ENCODE measurements at regions not wholly inside any gene's neighbourhood (a gene's known extent, or its start where the extent isn't known, plus 50 kb on each side); places are given as distances from the start of the nearest gene placed in this dataset.

DNA sequence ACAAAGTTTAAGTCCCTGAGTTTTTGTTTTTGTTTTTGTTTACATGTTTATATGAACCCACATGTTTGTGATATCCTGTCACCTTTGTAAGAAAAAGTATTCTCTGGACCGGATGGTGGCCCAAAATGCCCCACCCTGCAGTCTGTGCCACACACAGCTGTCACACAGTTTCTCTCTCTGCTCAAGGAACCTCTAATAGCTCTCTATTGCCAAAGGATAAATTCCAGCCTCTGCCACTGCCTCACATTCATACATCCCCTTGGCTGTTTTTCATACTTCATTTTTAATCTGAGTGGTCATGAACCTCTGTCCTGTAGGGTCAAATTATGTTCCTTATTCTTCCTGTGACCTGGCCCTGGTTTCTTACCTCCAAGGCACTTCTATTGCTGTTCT is 520.3 kb upstream of the CDH5 start:
- Histone ChIP-seq H3K36me3 (replicated peaks; ENCODE audit: insufficient read depth, low read depth) (no peaks in the 10 kb centered on the region), H3K27me3 (no peaks in the 10 kb centered on the region)

DNA sequence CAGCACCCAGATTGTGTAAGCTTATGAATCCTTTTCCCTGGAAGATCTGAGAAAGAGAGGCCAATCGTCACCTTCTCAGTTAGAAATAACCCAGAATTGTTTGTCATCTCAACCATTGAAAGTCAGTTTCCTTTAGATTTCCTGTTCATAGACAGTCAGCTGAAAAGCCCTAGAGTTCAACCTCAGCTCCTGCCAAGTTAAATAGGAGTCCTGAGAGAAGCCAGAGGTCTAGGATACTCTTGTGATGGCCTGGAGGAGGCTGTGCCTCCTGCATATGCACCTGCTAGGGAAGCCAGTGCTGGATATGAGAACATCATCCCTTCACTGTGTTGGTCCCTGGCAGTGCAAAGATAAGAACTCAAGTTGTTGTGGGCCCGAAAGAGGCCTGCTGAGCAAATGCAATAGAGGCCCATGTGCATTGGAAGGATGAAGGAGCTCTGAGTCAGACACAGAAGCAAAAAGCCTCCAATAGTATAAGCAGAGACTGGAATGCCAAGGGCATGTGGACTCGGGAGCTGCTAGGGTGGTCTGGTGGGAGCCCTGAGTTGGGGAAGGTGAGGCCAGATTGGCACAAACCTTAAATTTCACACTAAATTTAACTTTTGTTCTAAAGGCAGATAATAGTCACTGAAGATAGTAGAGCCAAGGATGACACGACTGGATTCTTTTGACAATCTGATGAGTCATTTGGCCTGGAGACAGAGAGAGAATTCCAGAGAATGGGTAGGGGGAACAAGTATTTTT is 520.9 kb upstream of the CDH5 start:
- H3K79me2 ChIP-seq = no peaks in the 10 kb centered on the region
- H2AFZ ChIP-seq = no peak overlapping the region
- H3K9me2 ChIP-seq (replicated peaks; ENCODE audit: insufficient read depth) = no peaks in the 10 kb centered on the region
- H3K9me3 ChIP-seq (ENCODE audit: low read depth) = no peaks in the 10 kb centered on the region
- no peaks in the 10 kb centered on the region for H4K20me1 ChIP-seq (ENCODE audit: insufficient read depth, poor library complexity, severe bottlenecking)
- H3K27me3 ChIP-seq = no peaks in the 10 kb centered on the region
- no peaks in the 10 kb centered on the region for H3K4me1 ChIP-seq (ENCODE audit: insufficient read depth)
- WGBS (ENCODE audit: low lambda C conversion rate, missing lambda C conversion rate) = 66% methylated on average over 4 of the region's 4 CpGs
- no peak overlapping the region for H3K4me2 ChIP-seq
- H3K36me3 ChIP-seq (replicated peaks; ENCODE audit: insufficient read depth, low read depth) = no peaks in the 10 kb centered on the region
- H3K4me3 ChIP-seq = no peak overlapping the region
- no peak overlapping the region for H3K27ac ChIP-seq
- DNase-seq (ENCODE audit: low spot score) = no peak
- TF ChIP-seq, protein P1, sequence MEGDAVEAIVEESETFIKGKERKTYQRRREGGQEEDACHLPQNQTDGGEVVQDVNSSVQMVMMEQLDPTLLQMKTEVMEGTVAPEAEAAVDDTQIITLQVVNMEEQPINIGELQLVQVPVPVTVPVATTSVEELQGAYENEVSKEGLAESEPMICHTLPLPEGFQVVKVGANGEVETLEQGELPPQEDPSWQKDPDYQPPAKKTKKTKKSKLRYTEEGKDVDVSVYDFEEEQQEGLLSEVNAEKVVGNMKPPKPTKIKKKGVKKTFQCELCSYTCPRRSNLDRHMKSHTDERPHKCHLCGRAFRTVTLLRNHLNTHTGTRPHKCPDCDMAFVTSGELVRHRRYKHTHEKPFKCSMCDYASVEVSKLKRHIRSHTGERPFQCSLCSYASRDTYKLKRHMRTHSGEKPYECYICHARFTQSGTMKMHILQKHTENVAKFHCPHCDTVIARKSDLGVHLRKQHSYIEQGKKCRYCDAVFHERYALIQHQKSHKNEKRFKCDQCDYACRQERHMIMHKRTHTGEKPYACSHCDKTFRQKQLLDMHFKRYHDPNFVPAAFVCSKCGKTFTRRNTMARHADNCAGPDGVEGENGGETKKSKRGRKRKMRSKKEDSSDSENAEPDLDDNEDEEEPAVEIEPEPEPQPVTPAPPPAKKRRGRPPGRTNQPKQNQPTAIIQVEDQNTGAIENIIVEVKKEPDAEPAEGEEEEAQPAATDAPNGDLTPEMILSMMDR (IDR thresholded peaks at IDR 0.05; ENCODE audit: poor library complexity) = no peak
- no peak for TF ChIP-seq EZH2 (IDR thresholded peaks at IDR 0.05; ENCODE audit: borderline replicate concordance)
- TF ChIP-seq EZH2phosphoT487 (IDR thresholded peaks at IDR 0.05; ENCODE audit: low read depth, severe bottlenecking, unreplicated experiment) = no peak

More for the DNA sequence above, 520.3 kb upstream of the CDH5 start:
- Histone ChIP-seq H3K4me2 (no peak overlapping the region), H3K4me3 (no peak overlapping the region), H3K9me2 (replicated peaks; ENCODE audit: insufficient read depth) (no peaks in the 10 kb centered on the region), H3K79me2 (no peaks in the 10 kb centered on the region), H3K4me1 (ENCODE audit: insufficient read depth) (no peaks in the 10 kb centered on the region), H4K20me1 (ENCODE audit: insufficient read depth, poor library complexity, severe bottlenecking) (no peaks in the 10 kb centered on the region), H3K27ac (no peak overlapping the region), H2AFZ (no peak overlapping the region), H3K9me3 (ENCODE audit: low read depth) (no peaks in the 10 kb centered on the region)
- TF ChIP-seq EZH2 (IDR thresholded peaks at IDR 0.05; ENCODE audit: borderline replicate concordance) (no peak), EZH2phosphoT487 (IDR thresholded peaks at IDR 0.05; ENCODE audit: low read depth, severe bottlenecking, unreplicated experiment) (no peak)
- TF ChIP-seq, protein P1 (IDR thresholded peaks at IDR 0.05; ENCODE audit: poor library complexity) = no peak
- WGBS (ENCODE audit: low lambda C conversion rate, missing lambda C conversion rate) = 81% methylated on average over 1 of the region's 1 CpG
- DNase-seq (ENCODE audit: low spot score) = no peak

DNA sequence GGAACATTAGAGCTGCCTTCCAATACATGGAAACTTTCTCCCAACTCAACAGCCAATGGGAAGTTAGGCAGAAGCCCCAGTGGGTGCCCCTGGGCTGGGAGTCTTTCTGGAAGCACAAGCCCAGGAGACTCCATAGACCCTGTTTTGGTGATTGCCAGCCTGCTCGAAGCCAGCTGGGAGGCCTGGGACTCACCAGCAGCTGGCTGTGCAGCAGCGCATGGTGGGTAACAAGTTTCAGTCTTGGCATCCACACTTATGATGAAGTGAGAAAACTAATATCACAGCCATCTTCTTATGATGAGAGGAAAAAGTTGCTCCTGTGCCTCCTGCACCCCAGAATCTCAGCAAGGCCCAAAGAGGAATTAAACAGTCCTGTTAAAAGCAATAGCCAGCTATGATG is 522.5 kb upstream of the CDH5 start:
- no peaks in the 10 kb centered on the region for H3K27me3 ChIP-seq
- no peak overlapping the region for H3K27ac ChIP-seq
- H3K4me1 ChIP-seq (ENCODE audit: insufficient read depth) = no peaks in the 10 kb centered on the region
- 89% methylated on average over 2 of the region's 2 CpGs for WGBS (ENCODE audit: low lambda C conversion rate, missing lambda C conversion rate)
- no peaks in the 10 kb centered on the region for H3K36me3 ChIP-seq (replicated peaks; ENCODE audit: insufficient read depth, low read depth)
- TF ChIP-seq, protein P1 (IDR thresholded peaks at IDR 0.05; ENCODE audit: poor library complexity) = no peak
- TF ChIP-seq EZH2 (IDR thresholded peaks at IDR 0.05; ENCODE audit: borderline replicate concordance) (no peak), EZH2phosphoT487 (IDR thresholded peaks at IDR 0.05; ENCODE audit: low read depth, severe bottlenecking, unreplicated experiment) (no peak)
- H3K9me3 ChIP-seq (ENCODE audit: low read depth) = no peaks in the 10 kb centered on the region
- H3K79me2 ChIP-seq = no peaks in the 10 kb centered on the region
- no peak for DNase-seq (ENCODE audit: low spot score)
- H3K9me2 ChIP-seq (replicated peaks; ENCODE audit: insufficient read depth) = no peaks in the 10 kb centered on the region
- no peaks in the 10 kb centered on the region for H4K20me1 ChIP-seq (ENCODE audit: insufficient read depth, poor library complexity, severe bottlenecking)
- no peak overlapping the region for H3K4me2 ChIP-seq
- H3K4me3 ChIP-seq = no peak overlapping the region
- H2AFZ ChIP-seq = no peak overlapping the region
